ENCODE measurements at regions not wholly inside any gene's neighbourhood (a gene's known extent, or its start where the extent isn't known, plus 50 kb on each side); places are given as distances from the start of the nearest gene placed in this dataset.

- TF ChIP-seq CTCF (IDR thresholded peaks at IDR 0.05; ENCODE audit: low read depth, low read length, missing input control) (no peak), RAD21 (IDR thresholded peaks at IDR 0.05) (no peak), SP1 (IDR thresholded peaks at IDR 0.05) (no peak)
These were observed 440.6 kb upstream of the PAPPA start for GRCh38 chr9:115712981-115713380.

All from liver (tissue), 3 donors.